ENCODE measurements at regions not wholly inside any gene's neighbourhood (a gene's known extent, or its start where the extent isn't known, plus 50 kb on each side); places are given as distances from the start of the nearest gene placed in this dataset.
"Not testable (repeated sequence)": the region's sequence is repeated elsewhere in the genome, so short reads cannot be mapped to it uniquely, and the experiment has no call there.

GRCh38 chr11:114758627-114759026 is 80.3 kb downstream of the NXPE2 start:
- no peak for DNase-seq

GRCh38 chr11:114762408-114762807 is 84.1 kb downstream of the NXPE2 start:
- no peak for DNase-seq

GRCh38 chr11:114764563-114764962 is 86.2 kb downstream of the NXPE2 start:
- no peak for DNase-seq

GRCh38 chr11:114771172-114771571 is 92.8 kb downstream of the NXPE2 start:
- no peak for DNase-seq

- no peak for DNase-seq
Measured at GRCh38 chr11:114773541-114774338, 95.4 kb downstream of the NXPE2 start.

- DNase-seq: peak; percentile 58
Measured at GRCh38 chr11:114774599-114775361, 96.5 kb downstream of the NXPE2 start.

GRCh38 chr11:114775875-114776621 is 97.7 kb downstream of the NXPE2 start:
- DNase-seq: no peak

- DNase-seq: no peak
Measured at GRCh38 chr11:114776956-114777355, 98.6 kb downstream of the NXPE2 start.

GRCh38 chr11:114779189-114779588 is 100.9 kb downstream of the NXPE2 start:
- no peak for DNase-seq

GRCh38 chr11:114782650-114783310 is 104.5 kb downstream of the NXPE2 start:
- no peak for DNase-seq

GRCh38 chr11:114783805-114784204 is 105.5 kb downstream of the NXPE2 start:
- no peak for DNase-seq

GRCh38 chr11:114784216-114784615 is 105.9 kb downstream of the NXPE2 start:
- DNase-seq: no peak

GRCh38 chr11:114784891-114785290 is 106.6 kb downstream of the NXPE2 start:
- no peak for DNase-seq

- DNase-seq: no peak
Measured at GRCh38 chr11:114785820-114786219, 107.5 kb downstream of the NXPE2 start.

- no peak for DNase-seq
Measured at GRCh38 chr11:114787126-114787525, 108.8 kb downstream of the NXPE2 start.

- no peak for DNase-seq
Measured at GRCh38 chr11:114790910-114791309, 112.6 kb downstream of the NXPE2 start.

GRCh38 chr11:114794048-114794684 is 115.8 kb downstream of the NXPE2 start:
- no peak for DNase-seq

GRCh38 chr11:114796954-114797721 is 118.8 kb downstream of the NXPE2 start:
- DNase-seq: no peak

- DNase-seq: no peak
Measured at GRCh38 chr11:114799476-114799875, 121.1 kb downstream of the NXPE2 start.

GRCh38 chr11:114801773-114802172 is 123.4 kb downstream of the NXPE2 start:
- peak; percentile 32 for DNase-seq

GRCh38 chr11:114802878-114803277 is 124.6 kb downstream of the NXPE2 start:
- DNase-seq: no peak

- DNase-seq: not testable (repeated sequence)
Measured at GRCh38 chr11:114805431-114805830, 127.1 kb downstream of the NXPE2 start.
